Cardiac septum (tissue), 1 donor: ENCODE measurements at regions not wholly inside any gene's neighbourhood (a gene's known extent, or its start where the extent isn't known, plus 50 kb on each side); places are given as distances from the start of the nearest gene placed in this dataset.
"Not testable (repeated sequence)": the region's sequence is repeated elsewhere in the genome, so short reads cannot be mapped to it uniquely, and the experiment has no call there.

ENCODE experiments used
- DNase-seq: peaks from one replicate; pipeline ENCODE4 v3.0.0-alpha.2; 2020; ENCODE audit warnings: low spot score
- intact Hi-C: fragments of 100-400 bp; cut with DNase I; formaldehyde crosslinking; loops from one replicate; pipeline ENCODE4 v1.14.0; 2022
- donor health status: DM: no; HTN: no; CAD: no.

GRCh38 chr17:55988861-55989260 is 164.4 kb upstream of the ANKFN1 start:
- intact Hi-C loops = no loop called here
- DNase-seq = no peak

- intact Hi-C loops = no loop called here
- DNase-seq = no peak
Measured at GRCh38 chr17:55990332-55991006, 162.8 kb upstream of the ANKFN1 start.

- intact Hi-C loops = no loop called here
Measured at GRCh38 chr17:55996826-55997225, 156.4 kb upstream of the ANKFN1 start.

GRCh38 chr17:56000411-56000810 is 152.9 kb upstream of the ANKFN1 start:
- intact Hi-C loops = loop anchor here (2.0 kb wide), 1 partner anchor 40 kb away; no protein-coding TSS in a partner anchor
- no peak for DNase-seq

More at GRCh38 chr17:55996826-55997225, 156.4 kb upstream of the ANKFN1 start:
- no peak for DNase-seq

GRCh38 chr17:56002656-56003055 is 150.6 kb upstream of the ANKFN1 start:
- intact Hi-C loops, DNase-seq: not testable (repeated sequence)

GRCh38 chr17:56009795-56010651 is 143.3 kb upstream of the ANKFN1 start:
- intact Hi-C loops = no loop called here
- DNase-seq = no peak

GRCh38 chr17:56011406-56012131 is 141.7 kb upstream of the ANKFN1 start:
- intact Hi-C loops = no loop called here
- no peak for DNase-seq

- intact Hi-C loops = no loop called here
- DNase-seq = no peak
Measured at GRCh38 chr17:56018211-56018610, 135.1 kb upstream of the ANKFN1 start.

- intact Hi-C loops = no loop called here
- no peak for DNase-seq
Measured at GRCh38 chr17:56020369-56020768, 132.9 kb upstream of the ANKFN1 start.

GRCh38 chr17:56021681-56022190 is 131.5 kb upstream of the ANKFN1 start:
- intact Hi-C loops = no loop called here
- no peak for DNase-seq

- no peak for DNase-seq
- intact Hi-C loops = no loop called here
Measured at GRCh38 chr17:56023851-56024250, 129.4 kb upstream of the ANKFN1 start.

- intact Hi-C loops = no loop called here
- no peak for DNase-seq
Measured at GRCh38 chr17:56026915-56027314, 126.4 kb upstream of the ANKFN1 start.

GRCh38 chr17:56028837-56029236 is 124.4 kb upstream of the ANKFN1 start:
- intact Hi-C loops = no loop called here
- DNase-seq = no peak

- intact Hi-C loops = no loop called here
Measured at GRCh38 chr17:56030009-56030624, 123.2 kb upstream of the ANKFN1 start.

GRCh38 chr17:56031636-56032035 is 121.6 kb upstream of the ANKFN1 start:
- no peak for DNase-seq
- intact Hi-C loops = no loop called here

More at GRCh38 chr17:56030009-56030624, 123.2 kb upstream of the ANKFN1 start:
- DNase-seq = no peak

GRCh38 chr17:56034197-56034635 is 119.1 kb upstream of the ANKFN1 start:
- intact Hi-C loops = no loop called here
- DNase-seq = no peak

- intact Hi-C loops = no loop called here
- no peak for DNase-seq
Measured at GRCh38 chr17:56038131-56038530, 115.1 kb upstream of the ANKFN1 start.

GRCh38 chr17:56045872-56046271 is 107.4 kb upstream of the ANKFN1 start:
- no peak for DNase-seq
- intact Hi-C loops = no loop called here

GRCh38 chr17:56047331-56047730 is 105.9 kb upstream of the ANKFN1 start:
- intact Hi-C loops = no loop called here
- DNase-seq = no peak

GRCh38 chr17:56057869-56058268 is 95.4 kb upstream of the ANKFN1 start:
- no peak for DNase-seq
- intact Hi-C loops = no loop called here
